MM.1S (cell line): ENCODE measurements at regions not wholly inside any gene's neighbourhood (a gene's known extent, or its start where the extent isn't known, plus 50 kb on each side); places are given as distances from the start of the nearest gene placed in this dataset.

Source experiments
- DNase-seq: peaks from one replicate; pipeline ENCODE4 v3.0.0-alpha.2; 2015
- H2AFZ ChIP-seq: fragments of 300-600 bp; sonication (generic); 2 replicates; pipeline ENCODE4 v1.6.0; 2016; ENCODE audit warnings: antibody characterized with exemption, low read length
- H3F3A ChIP-seq: fragments of 300-600 bp; sonication (generic); 2 replicates; pipeline ENCODE4 v1.6.1; 2016; ENCODE audit warnings: mild to moderate bottlenecking, antibody characterized with exemption, low read length, moderate library complexity, mixed read lengths; ENCODE audit not compliant: insufficient read depth
- H3K27ac ChIP-seq: fragments of 300-600 bp; sonication (generic); 2 replicates; pipeline ENCODE4 v1.5.1; 2016; ENCODE audit warnings: mild to moderate bottlenecking, low read length
- H3K27me3 ChIP-seq: fragments of 300-600 bp; sonication (generic); replicated peaks from 2 replicates; pipeline ENCODE4 v1.6.0; 2016; ENCODE audit warnings: low read length; ENCODE audit not compliant: insufficient read depth
- H3K36me3 ChIP-seq: fragments of 300-600 bp; sonication (generic); replicated peaks from 2 replicates; pipeline ENCODE4 v1.6.1; 2016; ENCODE audit warnings: mild to moderate bottlenecking, low read length, mixed read lengths; ENCODE audit not compliant: insufficient read depth
- H3K4me1 ChIP-seq: fragments of 300-600 bp; sonication (generic); 2 replicates; pipeline ENCODE4 v1.6.1; 2016; ENCODE audit warnings: low read length, mixed read lengths
- H3K4me2 ChIP-seq: fragments of 300-600 bp; sonication (generic); 2 replicates; pipeline ENCODE4 v1.6.0; 2016; ENCODE audit warnings: low read depth, low read length
- H3K4me3 ChIP-seq: fragments of 300-600 bp; sonication (generic); 2 replicates; pipeline ENCODE4 v1.5.1; 2016; ENCODE audit warnings: low read length, mixed read lengths
- H3K79me2 ChIP-seq: fragments of 300-600 bp; sonication (generic); 2 replicates; pipeline ENCODE4 v1.6.1; 2016; ENCODE audit warnings: mixed run types, low read length, mixed read lengths
- H3K9ac ChIP-seq: fragments of 300-600 bp; sonication (generic); 2 replicates; pipeline ENCODE4 v1.6.1; 2016; ENCODE audit warnings: low read length, mixed read lengths
- H3K9me2 ChIP-seq: fragments of 300-600 bp; sonication (generic); replicated peaks from 2 replicates; pipeline ENCODE4 v1.6.1; 2016; ENCODE audit warnings: mild to moderate bottlenecking, low read length, mixed read lengths; ENCODE audit not compliant: insufficient read depth
- H3K9me3 ChIP-seq: fragments of 300-600 bp; sonication (generic); replicated peaks from 2 replicates; pipeline ENCODE4 v1.6.1; 2016; ENCODE audit warnings: mild to moderate bottlenecking, low read length, mixed read lengths; ENCODE audit not compliant: insufficient read depth
- H4K20me1 ChIP-seq: fragments of 300-600 bp; sonication (generic); 2 replicates; pipeline ENCODE4 v1.6.1; 2016; ENCODE audit warnings: mild to moderate bottlenecking, low read length, moderate library complexity, mixed read lengths; ENCODE audit not compliant: insufficient read depth
- CTCF ChIP-seq: fragments of 300-600 bp; sonication (generic); IDR thresholded peaks from 2 replicates; pipeline ENCODE4 v1.5.1; 2016; ENCODE audit warnings: antibody characterized with exemption, low read length, mixed read lengths
- EZH2 ChIP-seq: fragments of 300-600 bp; sonication (generic); optimal IDR thresholded peaks from 2 replicates; pipeline ENCODE3; 2017; ENCODE audit warnings: low read depth, mild to moderate bottlenecking, antibody characterized with exemption, low read length, mixed read lengths
- EZH2phosphoT487 ChIP-seq: fragments of 300-600 bp; sonication (generic); IDR thresholded peaks from 2 replicates; pipeline ENCODE4 v1.6.1; 2018; ENCODE audit warnings: antibody characterized with exemption, low read length

- H3K79me2 ChIP-seq, result no peaks in the 10 kb centered on the region
- TF ChIP-seq CTCF (no peak), EZH2 (no peak), EZH2phosphoT487 (no peak)
- no peaks in the 10 kb centered on the region for H3K9me2 ChIP-seq
- H3K27me3 ChIP-seq, result no peaks in the 10 kb centered on the region
- no peak overlapping the region for H3K27ac ChIP-seq
- H3F3A ChIP-seq, result no peaks in the 10 kb centered on the region
- no peak overlapping the region for H3K9ac ChIP-seq
- H3K4me2 ChIP-seq, result no peak overlapping the region
- no peaks in the 10 kb centered on the region for H3K4me1 ChIP-seq
- no peak overlapping the region for H2AFZ ChIP-seq
- no peak for DNase-seq
- no peaks in the 10 kb centered on the region for H3K9me3 ChIP-seq
- H3K36me3 ChIP-seq, result no peaks in the 10 kb centered on the region
- no peaks in the 10 kb centered on the region for H4K20me1 ChIP-seq
- H3K4me3 ChIP-seq, result no peak overlapping the region
Observed at GRCh38 chr5:110043025-110043424, 353.3 kb downstream of the MAN2A1 start.

DNA sequence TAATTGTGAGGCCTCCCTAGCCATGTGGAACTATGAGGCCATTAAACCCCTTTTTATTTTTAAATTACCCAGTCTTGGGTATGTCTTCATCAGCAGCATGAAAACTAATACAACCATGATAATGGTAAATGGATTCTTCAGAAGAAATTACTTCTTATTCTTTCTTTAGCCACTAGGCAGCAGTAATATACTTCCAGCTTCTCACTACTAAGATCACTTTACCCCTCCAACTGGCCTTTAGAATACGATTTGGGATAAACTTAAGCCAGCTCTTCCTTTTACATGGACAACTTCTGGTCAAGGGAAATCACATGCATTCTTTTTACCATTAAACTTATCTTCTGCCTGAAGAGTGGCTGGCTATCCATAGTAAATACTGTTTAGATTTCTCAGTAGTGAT, 355.4 kb downstream of the MAN2A1 start:
- H2AFZ ChIP-seq, result no peak overlapping the region
- no peaks in the 10 kb centered on the region for H4K20me1 ChIP-seq
- H3F3A ChIP-seq, result no peaks in the 10 kb centered on the region
- H3K4me3 ChIP-seq, result no peak overlapping the region
- no peak overlapping the region for H3K4me2 ChIP-seq
- no peaks in the 10 kb centered on the region for H3K36me3 ChIP-seq
- no peaks in the 10 kb centered on the region for H3K9me3 ChIP-seq
- no peak overlapping the region for H3K27ac ChIP-seq
- no peaks in the 10 kb centered on the region for H3K4me1 ChIP-seq
- H3K27me3 ChIP-seq, result no peaks in the 10 kb centered on the region
- H3K9ac ChIP-seq, result no peak overlapping the region
- no peak for DNase-seq
- no peaks in the 10 kb centered on the region for H3K9me2 ChIP-seq
- H3K79me2 ChIP-seq, result no peaks in the 10 kb centered on the region
- no peak for TF ChIP-seq CTCF
- TF ChIP-seq EZH2, result no peak
- no peak for TF ChIP-seq EZH2phosphoT487

- H3K4me1 ChIP-seq, result peaks cover 7% of the 10 kb centered on the region
- H2AFZ ChIP-seq, result no peak overlapping the region
- H3K9ac ChIP-seq, result no peak overlapping the region
- no peaks in the 10 kb centered on the region for H3K36me3 ChIP-seq
- DNase-seq, result no peak
- H3K79me2 ChIP-seq, result no peaks in the 10 kb centered on the region
- no peaks in the 10 kb centered on the region for H4K20me1 ChIP-seq
- H3K9me2 ChIP-seq, result no peaks in the 10 kb centered on the region
- H3K27me3 ChIP-seq, result no peaks in the 10 kb centered on the region
- no peak overlapping the region for H3K4me2 ChIP-seq
- no peak overlapping the region for H3K4me3 ChIP-seq
- peaks cover 2% of the 10 kb centered on the region; the same call in 1 of the 2 replicates for H3F3A ChIP-seq
- TF ChIP-seq CTCF (no peak), EZH2 (no peak), EZH2phosphoT487 (no peak)
- H3K9me3 ChIP-seq, result no peaks in the 10 kb centered on the region
- no peak overlapping the region for H3K27ac ChIP-seq
Observed at GRCh38 chr5:110048491-110048890, 358.8 kb downstream of the MAN2A1 start.
